ENCODE measurements at regions not wholly inside any gene's neighbourhood (a gene's known extent, or its start where the extent isn't known, plus 50 kb on each side); places are given as distances from the start of the nearest gene placed in this dataset.
A peak's percentile ranks its signal among the peaks of the same experiment; 100 is the strongest.
"Not testable (repeated sequence)": the region's sequence is repeated elsewhere in the genome, so short reads cannot be mapped to it uniquely, and the experiment has no call there.

DNA sequence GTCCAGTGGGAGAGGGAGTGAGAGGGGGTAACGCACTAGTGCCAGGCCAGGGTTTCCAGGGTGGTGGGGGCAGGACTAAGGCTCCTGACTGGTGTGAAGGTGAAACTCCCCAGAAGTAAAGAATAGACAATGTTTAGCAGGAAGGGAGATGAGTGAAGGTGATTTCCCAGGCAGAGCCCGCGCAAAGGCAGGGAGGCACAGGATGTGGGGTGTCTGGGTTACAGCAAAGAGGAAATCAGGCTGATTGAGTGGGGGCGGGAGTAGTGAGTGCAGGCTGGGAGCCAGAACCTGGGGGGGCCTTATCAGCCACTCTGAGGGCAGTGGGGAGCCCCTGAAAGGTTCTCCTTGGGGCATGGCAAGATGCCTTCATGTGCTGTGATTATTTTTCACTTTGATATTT, 167.5 kb downstream of the UTP18 start:
- H2AFZ ChIP-seq: peak overlapping the region; percentile 77

DNA sequence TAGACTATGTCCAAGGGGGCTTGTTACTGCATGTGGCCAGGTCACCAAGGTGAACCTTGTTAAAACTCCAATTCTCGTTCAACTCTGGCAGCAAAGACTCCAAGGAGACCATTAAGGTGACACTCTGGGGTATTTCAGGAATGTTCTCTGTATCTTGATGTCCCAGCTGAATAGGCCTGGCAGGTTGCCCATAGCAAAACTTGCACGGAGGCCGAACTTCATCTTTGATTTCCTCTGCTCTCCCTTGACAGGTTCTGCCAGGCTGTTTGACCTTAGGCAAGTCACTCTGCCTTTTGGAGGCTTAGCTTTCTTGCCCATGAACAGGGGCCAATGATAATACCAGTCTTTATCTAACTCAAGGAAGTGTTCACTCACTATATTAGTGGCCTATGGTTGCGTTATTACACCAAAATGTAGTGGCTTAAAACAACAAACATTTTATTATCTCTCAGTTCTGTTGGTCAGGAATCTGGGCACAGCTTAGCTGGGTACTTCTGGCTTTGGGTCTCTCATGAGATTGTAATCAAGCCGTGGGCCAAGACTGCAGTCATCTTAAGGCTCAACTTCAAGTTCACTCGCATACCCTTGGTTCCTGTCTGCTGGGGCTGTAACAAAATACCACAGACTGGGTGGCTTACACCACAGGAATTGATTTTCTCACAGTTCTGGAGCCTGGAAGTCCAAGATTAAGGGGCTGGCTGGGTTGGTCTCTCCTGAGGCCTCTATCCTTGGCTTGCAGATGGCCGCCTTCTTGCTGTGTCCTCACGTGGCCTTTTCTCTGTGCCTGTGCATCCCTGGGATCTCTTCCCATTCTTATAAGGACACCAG, 168.5 kb downstream of the UTP18 start:
- H3K9ac ChIP-seq: peak overlapping the region; percentile 29
- H3K4me1 ChIP-seq: peaks cover 40% of the 10 kb centered on the region
- no peaks in the 10 kb centered on the region for H3K36me3 ChIP-seq (ENCODE audit: control insufficient read depth, insufficient read depth, low read length)
- H3K4me2 ChIP-seq (ENCODE audit: low read length): no peak overlapping the region
- peak overlapping the region; percentile 95 for H3K27ac ChIP-seq
- TF ChIP-seq, protein P1, sequence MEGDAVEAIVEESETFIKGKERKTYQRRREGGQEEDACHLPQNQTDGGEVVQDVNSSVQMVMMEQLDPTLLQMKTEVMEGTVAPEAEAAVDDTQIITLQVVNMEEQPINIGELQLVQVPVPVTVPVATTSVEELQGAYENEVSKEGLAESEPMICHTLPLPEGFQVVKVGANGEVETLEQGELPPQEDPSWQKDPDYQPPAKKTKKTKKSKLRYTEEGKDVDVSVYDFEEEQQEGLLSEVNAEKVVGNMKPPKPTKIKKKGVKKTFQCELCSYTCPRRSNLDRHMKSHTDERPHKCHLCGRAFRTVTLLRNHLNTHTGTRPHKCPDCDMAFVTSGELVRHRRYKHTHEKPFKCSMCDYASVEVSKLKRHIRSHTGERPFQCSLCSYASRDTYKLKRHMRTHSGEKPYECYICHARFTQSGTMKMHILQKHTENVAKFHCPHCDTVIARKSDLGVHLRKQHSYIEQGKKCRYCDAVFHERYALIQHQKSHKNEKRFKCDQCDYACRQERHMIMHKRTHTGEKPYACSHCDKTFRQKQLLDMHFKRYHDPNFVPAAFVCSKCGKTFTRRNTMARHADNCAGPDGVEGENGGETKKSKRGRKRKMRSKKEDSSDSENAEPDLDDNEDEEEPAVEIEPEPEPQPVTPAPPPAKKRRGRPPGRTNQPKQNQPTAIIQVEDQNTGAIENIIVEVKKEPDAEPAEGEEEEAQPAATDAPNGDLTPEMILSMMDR (IDR thresholded peaks at IDR 0.05): no peak
- no peaks in the 10 kb centered on the region for H3K9me3 ChIP-seq (ENCODE audit: control insufficient read depth, low read length)
- no peaks in the 10 kb centered on the region for H3K79me2 ChIP-seq
- H3K4me3 ChIP-seq (ENCODE audit: low read depth, low read length): no peak overlapping the region
- no peaks in the 10 kb centered on the region for H3K27me3 ChIP-seq (ENCODE audit: control insufficient read depth, insufficient read depth, low read length)
- peak overlapping the region; percentile 77 for H2AFZ ChIP-seq

More for the DNA sequence above, 167.5 kb downstream of the UTP18 start:
- no peaks in the 10 kb centered on the region for H3K36me3 ChIP-seq (ENCODE audit: control insufficient read depth, insufficient read depth, low read length)
- peak overlapping the region; percentile 7 for H3K4me3 ChIP-seq (ENCODE audit: low read depth, low read length)
- no peak overlapping the region for H3K4me2 ChIP-seq (ENCODE audit: low read length)
- H3K27me3 ChIP-seq (ENCODE audit: control insufficient read depth, insufficient read depth, low read length): no peaks in the 10 kb centered on the region
- peaks cover 40% of the 10 kb centered on the region for H3K4me1 ChIP-seq
- TF ChIP-seq, protein P1 (IDR thresholded peaks at IDR 0.05): no peak
- H3K27ac ChIP-seq: peak overlapping the region; percentile 95
- no peak overlapping the region for H3K9ac ChIP-seq
- H3K9me3 ChIP-seq (ENCODE audit: control insufficient read depth, low read length): no peaks in the 10 kb centered on the region
- H3K79me2 ChIP-seq: no peaks in the 10 kb centered on the region

DNA sequence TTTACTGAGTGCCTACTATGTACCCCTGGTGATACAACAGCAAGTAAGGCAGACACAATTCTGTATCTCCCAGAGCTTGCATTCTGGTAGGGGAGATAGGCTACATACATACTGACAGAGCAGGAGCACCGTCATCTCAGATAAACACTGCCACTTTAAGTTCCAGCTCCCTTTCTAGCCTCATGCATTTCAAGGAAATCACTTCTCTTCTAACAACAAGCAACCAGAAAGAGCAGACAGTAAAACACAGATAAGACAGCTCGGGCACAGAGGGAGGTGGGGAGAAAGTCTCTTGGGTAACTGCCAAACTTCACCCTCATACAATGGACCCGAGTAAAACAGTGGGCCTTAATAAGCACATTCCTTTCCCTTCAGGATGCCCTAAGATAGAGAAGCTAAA, 169.6 kb downstream of the UTP18 start:
- peak overlapping the region; percentile 95 for H3K27ac ChIP-seq
- not testable (repeated sequence) for H3K9me3 ChIP-seq (ENCODE audit: control insufficient read depth, low read length); H3K9ac ChIP-seq; H3K79me2 ChIP-seq; H3K4me2 ChIP-seq (ENCODE audit: low read length); H3K27me3 ChIP-seq (ENCODE audit: control insufficient read depth, insufficient read depth, low read length); H3K36me3 ChIP-seq (ENCODE audit: control insufficient read depth, insufficient read depth, low read length); H3K4me3 ChIP-seq (ENCODE audit: low read depth, low read length)
- H2AFZ ChIP-seq: peak overlapping the region; percentile 77
- H3K4me1 ChIP-seq: peaks cover 50% of the 10 kb centered on the region

DNA sequence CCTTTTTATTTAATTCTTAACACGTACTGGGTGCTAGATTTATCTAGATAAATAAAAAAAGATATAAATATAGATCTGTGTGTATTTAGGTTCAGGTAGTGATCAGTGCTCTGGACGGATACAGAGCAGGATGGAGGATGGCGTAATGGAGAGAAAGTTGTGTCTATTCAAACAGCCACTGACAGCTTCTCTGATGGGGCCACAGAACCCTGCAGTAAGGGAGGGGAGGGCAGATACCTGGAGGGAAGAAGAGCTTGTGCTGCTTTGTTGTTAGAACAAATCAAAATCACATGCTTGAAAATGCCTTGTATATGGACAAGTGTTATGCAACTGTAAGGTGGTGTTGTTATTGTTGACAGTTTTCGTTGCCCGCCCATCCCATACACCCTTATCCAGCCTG, 170.2 kb downstream of the UTP18 start:
- peaks cover 50% of the 10 kb centered on the region for H3K4me1 ChIP-seq
- H3K9me3 ChIP-seq (ENCODE audit: control insufficient read depth, low read length): no peaks in the 10 kb centered on the region
- no peak overlapping the region for H3K4me3 ChIP-seq (ENCODE audit: low read depth, low read length)
- H2AFZ ChIP-seq: peak overlapping the region; percentile 25
- no peak overlapping the region for H3K9ac ChIP-seq
- H3K27me3 ChIP-seq (ENCODE audit: control insufficient read depth, insufficient read depth, low read length): no peaks in the 10 kb centered on the region
- H3K79me2 ChIP-seq: no peaks in the 10 kb centered on the region
- TF ChIP-seq, protein P1 (IDR thresholded peaks at IDR 0.05): no peak
- H3K27ac ChIP-seq: peak overlapping the region; percentile 95
- H3K4me2 ChIP-seq (ENCODE audit: low read length): no peak overlapping the region
- no peaks in the 10 kb centered on the region for H3K36me3 ChIP-seq (ENCODE audit: control insufficient read depth, insufficient read depth, low read length)

DNA sequence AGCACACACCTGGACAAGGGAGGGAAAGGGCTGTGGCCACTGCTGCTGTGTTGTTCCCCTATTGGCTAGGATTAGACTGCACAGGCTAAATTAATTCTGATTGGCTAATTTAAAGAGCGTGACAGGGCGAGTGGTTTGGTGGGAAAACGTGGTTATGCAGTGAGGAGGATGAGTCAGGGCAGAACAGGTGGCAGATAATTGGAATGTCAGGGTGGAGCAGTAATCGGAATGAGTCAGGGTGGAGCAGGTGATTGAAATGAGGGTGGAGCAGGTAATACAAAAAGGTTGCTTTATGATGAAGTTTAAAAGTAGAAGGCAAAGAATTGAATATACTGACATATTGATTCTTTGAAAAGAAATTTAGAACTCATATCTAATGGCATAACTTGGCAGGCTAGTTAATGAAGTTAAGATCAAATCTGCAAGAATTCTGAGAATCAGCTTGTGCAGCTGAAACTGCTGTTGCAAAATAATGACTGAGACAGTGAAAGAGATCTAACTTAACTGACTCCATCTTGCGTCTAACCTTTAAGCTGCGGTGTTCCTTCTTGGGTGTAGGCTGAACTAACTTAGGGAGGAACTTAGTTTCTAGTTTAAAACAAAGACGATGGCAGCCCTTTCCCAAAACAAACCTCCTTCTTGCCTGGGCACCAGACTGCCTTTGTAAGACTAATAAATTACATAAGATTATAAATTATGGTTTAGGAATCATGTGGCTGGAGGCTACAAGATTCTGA, 174.3 kb downstream of the UTP18 start:
- Histone ChIP-seq H3K9me3 (ENCODE audit: control insufficient read depth, low read length) (no peaks in the 10 kb centered on the region), H3K4me1 (peaks cover 29% of the 10 kb centered on the region), H3K79me2 (peaks cover 3% of the 10 kb centered on the region), H2AFZ (peak overlapping the region; percentile 5), H3K9ac (no peak overlapping the region), H3K27ac (peak overlapping the region; percentile 88), H3K36me3 (ENCODE audit: control insufficient read depth, insufficient read depth, low read length) (no peaks in the 10 kb centered on the region), H3K4me2 (ENCODE audit: low read length) (peak overlapping the region; percentile 53), H3K4me3 (ENCODE audit: low read depth, low read length) (no peak overlapping the region), H3K27me3 (ENCODE audit: control insufficient read depth, insufficient read depth, low read length) (no peaks in the 10 kb centered on the region)
- TF ChIP-seq, protein P1 (IDR thresholded peaks at IDR 0.05): no peak

Data from parathyroid adenoma (tissue), 2 donors.